ENCODE measurements at regions not wholly inside any gene's neighbourhood (a gene's known extent, or its start where the extent isn't known, plus 50 kb on each side); places are given as distances from the start of the nearest gene placed in this dataset.

DNA sequence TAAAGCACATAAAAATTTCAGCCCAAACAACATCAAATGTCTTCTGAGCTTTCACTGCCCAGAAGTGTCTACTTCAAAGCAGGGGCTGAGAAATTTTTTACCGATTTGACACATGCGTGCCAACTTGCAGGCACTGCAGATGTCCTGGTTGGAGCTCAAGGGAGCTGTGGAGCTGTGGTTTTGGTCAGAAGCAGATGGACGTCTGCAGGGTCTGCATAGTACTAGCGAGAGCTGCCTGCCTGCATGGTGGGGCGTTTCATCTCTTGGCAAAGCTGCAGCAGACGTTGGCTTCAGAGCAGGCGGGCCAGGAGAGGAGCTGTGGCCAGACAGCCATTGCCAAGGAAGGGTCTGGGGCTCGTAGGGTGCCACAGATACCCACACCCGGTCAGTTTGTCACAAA, 296.7 kb downstream of the GLRX3 start:
- POLR2A ChIA-PET: no interaction called here
- ATAC-seq: no peak

DNA sequence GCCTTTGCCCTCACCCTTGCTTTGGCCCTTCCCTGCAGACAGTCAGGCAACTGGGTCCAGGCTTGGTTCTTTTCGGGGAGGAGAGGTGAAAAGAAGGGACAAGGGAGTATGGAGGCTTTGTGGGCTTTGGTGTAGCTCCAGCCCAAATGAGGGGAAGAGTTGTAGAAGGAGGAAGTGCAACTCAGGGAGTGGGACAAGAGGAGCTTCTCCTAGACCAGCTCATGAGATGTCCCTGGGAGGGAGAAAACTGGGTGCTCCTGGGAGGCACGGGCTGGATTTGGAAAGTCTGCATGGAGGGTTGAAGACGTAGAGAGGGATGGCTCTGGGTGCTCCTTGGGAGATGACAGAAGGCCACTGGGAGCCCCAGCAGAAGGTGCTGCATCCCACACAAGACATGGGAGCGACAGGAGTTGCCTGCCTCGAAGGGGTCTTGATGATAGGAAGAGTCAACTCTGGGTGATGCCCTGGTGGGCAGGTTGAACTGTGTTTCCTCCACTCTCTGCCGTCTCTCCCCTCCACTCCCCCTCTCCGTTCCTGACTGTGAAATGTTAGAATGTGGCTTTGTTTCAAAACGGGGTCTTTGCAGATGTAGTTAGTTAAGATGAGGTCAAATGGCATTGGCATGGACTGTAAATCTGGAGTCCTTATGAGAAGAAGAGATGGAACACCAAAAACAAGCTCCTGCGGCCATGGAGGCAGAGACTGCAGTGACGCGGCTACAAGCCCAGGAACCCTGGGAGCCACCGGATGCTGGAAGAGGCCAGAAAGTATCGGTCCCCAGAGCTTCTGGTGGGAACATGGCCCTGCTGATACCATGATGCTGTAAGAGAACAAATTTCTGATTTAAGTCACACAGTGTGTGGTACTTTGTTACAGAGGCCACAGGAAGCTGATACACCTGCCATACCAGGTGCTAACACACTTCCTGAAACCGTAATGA, 298.5 kb downstream of the GLRX3 start:
- CTCF ChIA-PET: no interaction called here

More for the DNA sequence above, 296.7 kb downstream of the GLRX3 start:
- no peak for DNase-seq
- no peaks in the 10 kb centered on the region for H3K27me3 Mint-ChIP-seq (ENCODE audit: low read depth)
- no peaks in the 10 kb centered on the region for H3K36me3 Mint-ChIP-seq (ENCODE audit: low read depth)
- no peaks in the 10 kb centered on the region for H3K4me1 Mint-ChIP-seq (ENCODE audit: low read depth)
- no peaks in the 10 kb centered on the region for H3K9me3 Mint-ChIP-seq (ENCODE audit: insufficient read depth)
- H3K4me3 Mint-ChIP-seq: no peak overlapping the region
- CTCF ChIA-PET: no interaction called here
- no peak overlapping the region for H3K27ac Mint-ChIP-seq

GRCh38 chr10:130435961-130436360, 299.8 kb downstream of the GLRX3 start:
- ChIA-PET POLR2A (no interaction called here), CTCF (no interaction called here)
- no peaks in the 10 kb centered on the region for H3K9me3 Mint-ChIP-seq (ENCODE audit: insufficient read depth)
- no peak overlapping the region for H3K27ac Mint-ChIP-seq
- H3K4me1 Mint-ChIP-seq (ENCODE audit: low read depth): no peaks in the 10 kb centered on the region
- H3K4me3 Mint-ChIP-seq: no peak overlapping the region
- H3K36me3 Mint-ChIP-seq (ENCODE audit: low read depth): no peaks in the 10 kb centered on the region
- DNase-seq (no peak), ATAC-seq (no peak)
- no peaks in the 10 kb centered on the region for H3K27me3 Mint-ChIP-seq (ENCODE audit: low read depth)

More for the DNA sequence above, 298.5 kb downstream of the GLRX3 start:
- H3K27me3 Mint-ChIP-seq (ENCODE audit: low read depth): no peaks in the 10 kb centered on the region
- H3K27ac Mint-ChIP-seq: no peak overlapping the region
- POLR2A ChIA-PET: no interaction called here
- no peak for DNase-seq
- H3K4me1 Mint-ChIP-seq (ENCODE audit: low read depth): no peaks in the 10 kb centered on the region
- no peak overlapping the region for H3K4me3 Mint-ChIP-seq
- no peaks in the 10 kb centered on the region for H3K36me3 Mint-ChIP-seq (ENCODE audit: low read depth)
- ATAC-seq: no peak
- no peaks in the 10 kb centered on the region for H3K9me3 Mint-ChIP-seq (ENCODE audit: insufficient read depth)

- Mint-ChIP-seq H3K9me3 (ENCODE audit: insufficient read depth) (no peaks in the 10 kb centered on the region), H3K4me3 (no peak overlapping the region), H3K4me1 (ENCODE audit: low read depth) (no peaks in the 10 kb centered on the region), H3K36me3 (ENCODE audit: low read depth) (no peaks in the 10 kb centered on the region), H3K27me3 (ENCODE audit: low read depth) (no peaks in the 10 kb centered on the region), H3K27ac (no peak overlapping the region)
- POLR2A ChIA-PET: no interaction called here
- CTCF ChIA-PET: no interaction called here
- no peak for DNase-seq
- ATAC-seq: no peak
These were observed 302.7 kb downstream of the GLRX3 start for GRCh38 chr10:130438861-130439260.

DNA sequence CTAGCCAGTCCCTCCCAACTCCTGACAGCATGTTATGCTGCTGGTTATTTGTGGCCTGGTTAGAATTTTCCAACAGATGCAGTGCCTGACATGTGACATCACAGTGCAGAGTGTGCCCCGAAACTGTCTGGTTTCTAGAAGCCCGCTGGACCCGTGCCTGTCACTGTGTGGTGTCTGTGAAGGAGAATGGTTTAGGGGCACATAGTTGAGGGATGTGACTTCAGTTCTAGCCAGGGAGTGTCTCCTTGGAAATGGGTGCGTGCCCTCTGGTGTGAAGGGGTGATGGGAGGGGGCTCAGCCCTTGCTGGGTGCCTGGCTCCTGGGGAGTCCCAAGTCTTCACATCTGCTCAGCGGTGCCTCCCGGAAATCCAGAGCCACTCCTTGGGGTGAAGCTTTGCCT, 303.6 kb downstream of the GLRX3 start:
- ATAC-seq (no peak), DNase-seq (no peak)
- H3K4me3 Mint-ChIP-seq: no peak overlapping the region

DNA sequence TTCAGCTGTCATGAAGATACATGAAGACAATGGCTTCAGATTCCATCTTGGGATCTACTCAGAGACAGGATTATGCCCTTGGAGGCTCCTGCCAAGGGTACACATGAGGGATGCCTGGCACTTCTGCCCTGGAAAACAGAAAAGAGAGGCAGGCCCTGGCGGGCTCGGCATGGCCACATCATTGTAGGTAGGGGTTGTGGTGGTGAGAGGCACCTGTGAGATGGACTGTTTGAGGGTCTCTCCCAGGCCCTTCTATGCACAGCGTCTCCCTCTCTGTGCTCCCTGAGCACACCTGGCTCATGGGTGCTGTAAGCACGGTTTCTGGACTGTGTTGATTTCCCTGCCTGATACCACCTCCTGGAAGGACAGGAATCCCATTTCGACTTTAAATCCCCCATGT, 304.3 kb downstream of the GLRX3 start:
- no peak overlapping the region for H3K27ac Mint-ChIP-seq
- DNase-seq (no peak), ATAC-seq (no peak)

More for the DNA sequence above, 303.6 kb downstream of the GLRX3 start:
- H3K27ac Mint-ChIP-seq: no peak overlapping the region
- CTCF ChIA-PET: no interaction called here
- no peaks in the 10 kb centered on the region for H3K36me3 Mint-ChIP-seq (ENCODE audit: low read depth)
- H3K9me3 Mint-ChIP-seq (ENCODE audit: insufficient read depth): no peaks in the 10 kb centered on the region
- POLR2A ChIA-PET: no interaction called here
- no peaks in the 10 kb centered on the region for H3K27me3 Mint-ChIP-seq (ENCODE audit: low read depth)
- no peaks in the 10 kb centered on the region for H3K4me1 Mint-ChIP-seq (ENCODE audit: low read depth)

DNA sequence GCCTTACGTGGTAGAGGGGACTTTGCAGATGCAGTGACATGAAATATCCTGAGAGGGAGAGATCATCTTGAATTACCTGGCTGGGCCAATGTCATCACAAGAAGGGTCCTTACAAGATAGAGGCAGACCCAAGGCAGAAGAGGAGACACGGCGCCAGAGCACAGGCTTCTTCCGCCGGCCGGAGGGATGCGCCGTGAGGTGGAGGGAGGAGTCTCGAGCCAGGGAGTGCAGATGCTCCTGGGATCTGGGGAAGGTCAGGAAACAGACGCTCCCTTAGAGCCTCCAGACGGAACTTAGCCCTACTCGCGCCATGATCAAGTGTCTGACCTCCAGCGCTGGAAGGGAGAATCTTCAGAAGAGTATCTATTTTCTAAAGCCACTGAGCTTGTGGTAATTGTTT, 304.8 kb downstream of the GLRX3 start:
- no peak for DNase-seq
- Mint-ChIP-seq H3K4me1 (ENCODE audit: low read depth) (no peaks in the 10 kb centered on the region), H3K27me3 (ENCODE audit: low read depth) (no peaks in the 10 kb centered on the region), H3K27ac (no peak overlapping the region), H3K36me3 (ENCODE audit: low read depth) (no peaks in the 10 kb centered on the region), H3K9me3 (ENCODE audit: insufficient read depth) (no peaks in the 10 kb centered on the region), H3K4me3 (no peak overlapping the region)
- CTCF ChIA-PET: no interaction called here
- no peak for ATAC-seq
- POLR2A ChIA-PET: no interaction called here

More for the DNA sequence above, 304.3 kb downstream of the GLRX3 start:
- no peaks in the 10 kb centered on the region for H3K4me1 Mint-ChIP-seq (ENCODE audit: low read depth)
- H3K36me3 Mint-ChIP-seq (ENCODE audit: low read depth): no peaks in the 10 kb centered on the region
- H3K27me3 Mint-ChIP-seq (ENCODE audit: low read depth): no peaks in the 10 kb centered on the region
- ChIA-PET POLR2A (no interaction called here), CTCF (no interaction called here)
- no peak overlapping the region for H3K4me3 Mint-ChIP-seq
- no peaks in the 10 kb centered on the region for H3K9me3 Mint-ChIP-seq (ENCODE audit: insufficient read depth)

GRCh38 chr10:130443066-130443465, 306.9 kb downstream of the GLRX3 start:
- Mint-ChIP-seq H3K9me3 (ENCODE audit: insufficient read depth) (no peaks in the 10 kb centered on the region), H3K36me3 (ENCODE audit: low read depth) (no peaks in the 10 kb centered on the region), H3K27me3 (ENCODE audit: low read depth) (no peaks in the 10 kb centered on the region), H3K4me3 (no peak overlapping the region), H3K27ac (no peak overlapping the region), H3K4me1 (ENCODE audit: low read depth) (no peaks in the 10 kb centered on the region)
- POLR2A ChIA-PET: no interaction called here
- ATAC-seq (no peak), DNase-seq (no peak)
- CTCF ChIA-PET: no interaction called here

DNA sequence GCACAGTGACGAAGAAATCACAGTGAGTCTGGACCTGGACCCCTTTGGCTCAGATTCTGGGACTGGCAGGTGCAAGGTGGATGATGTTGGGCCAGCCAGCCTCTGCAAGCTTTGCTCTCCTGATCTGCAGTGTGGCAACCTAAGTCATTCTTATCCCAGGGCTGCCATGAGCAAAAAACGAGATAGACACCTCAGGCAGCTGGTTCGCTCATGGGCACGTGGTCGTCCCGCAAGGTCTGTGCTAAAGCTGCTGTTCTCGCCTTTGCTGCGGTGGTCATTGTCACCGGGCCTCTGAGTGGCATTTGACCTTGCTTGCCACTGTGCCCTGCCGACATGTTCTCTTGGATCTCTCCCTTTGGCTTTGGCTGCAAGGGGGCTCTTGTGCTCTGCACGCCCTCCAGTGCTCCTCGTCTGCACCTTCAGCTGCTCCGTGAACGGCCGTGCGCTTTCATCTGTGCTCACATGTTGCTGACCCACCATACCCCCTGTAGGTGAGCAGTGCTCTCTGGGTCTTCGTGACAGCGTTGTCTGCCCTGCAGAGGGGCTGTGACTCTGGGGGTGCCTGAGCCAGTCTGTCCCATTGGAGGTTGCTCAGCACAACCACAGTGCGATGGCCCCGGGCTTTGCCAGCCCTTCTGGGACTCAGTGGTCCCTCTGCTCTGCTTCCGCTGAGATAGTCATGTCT, 317.0 kb downstream of the GLRX3 start:
- H3K36me3 Mint-ChIP-seq (ENCODE audit: low read depth): no peaks in the 10 kb centered on the region
- H3K27me3 Mint-ChIP-seq (ENCODE audit: low read depth): no peaks in the 10 kb centered on the region
- no peaks in the 10 kb centered on the region for H3K4me1 Mint-ChIP-seq (ENCODE audit: low read depth)
- DNase-seq (no peak), ATAC-seq (no peak)
- H3K4me3 Mint-ChIP-seq: no peak overlapping the region
- ChIA-PET CTCF (no interaction called here), POLR2A (no interaction called here)
- peaks cover 3% of the 10 kb centered on the region for H3K9me3 Mint-ChIP-seq (ENCODE audit: insufficient read depth)
- no peak overlapping the region for H3K27ac Mint-ChIP-seq

DNA sequence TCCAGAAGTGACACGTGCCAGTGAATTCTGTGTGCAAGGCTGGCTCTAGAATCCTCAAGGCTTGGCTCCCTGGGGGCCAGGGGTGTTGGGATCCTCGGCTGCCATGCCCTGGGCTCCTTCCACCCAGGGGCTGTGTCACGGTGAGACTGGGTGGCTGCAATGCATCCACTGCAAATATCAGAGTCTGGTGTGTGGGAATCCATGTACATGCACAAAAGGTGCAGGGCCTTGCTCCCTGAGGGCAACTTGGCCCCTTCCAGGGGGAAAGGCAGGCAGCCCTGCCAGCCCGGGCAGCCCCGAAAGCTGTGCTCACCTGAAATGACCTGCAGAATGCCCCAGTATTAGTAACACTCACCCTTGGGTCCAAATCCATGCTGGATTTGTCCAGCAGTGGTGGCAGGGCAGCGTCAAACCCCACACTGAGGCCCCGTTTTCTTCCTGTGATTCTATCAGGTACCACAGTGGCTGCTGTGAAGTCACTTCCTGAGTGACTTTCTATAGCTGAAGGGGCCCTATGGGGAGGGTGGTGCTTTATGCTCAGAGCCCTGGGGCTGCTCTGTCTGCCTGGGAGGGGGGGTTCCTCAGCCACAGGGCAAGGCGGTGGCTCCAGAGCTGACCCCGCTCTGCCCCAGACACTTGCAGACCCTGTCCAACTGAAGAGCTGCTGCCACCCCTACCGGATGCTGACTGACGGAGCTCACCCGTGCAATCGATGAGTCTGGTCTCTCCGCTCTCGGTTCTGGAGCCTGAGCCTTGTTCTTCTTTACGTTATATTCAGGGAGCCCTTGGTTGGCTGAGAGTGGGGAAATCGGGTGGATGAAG, 317.7 kb downstream of the GLRX3 start:
- ChIA-PET POLR2A (no interaction called here), CTCF (no interaction called here)
- Mint-ChIP-seq H3K36me3 (ENCODE audit: low read depth) (no peaks in the 10 kb centered on the region), H3K27me3 (ENCODE audit: low read depth) (no peaks in the 10 kb centered on the region), H3K27ac (no peak overlapping the region), H3K4me1 (ENCODE audit: low read depth) (no peaks in the 10 kb centered on the region), H3K9me3 (ENCODE audit: insufficient read depth) (peaks cover 3% of the 10 kb centered on the region), H3K4me3 (no peak overlapping the region)
- DNase-seq (no peak), ATAC-seq (no peak)

- H3K9me3 Mint-ChIP-seq (ENCODE audit: insufficient read depth): peaks cover 3% of the 10 kb centered on the region
- no peak for ATAC-seq
- H3K27ac Mint-ChIP-seq: no peak overlapping the region
- H3K27me3 Mint-ChIP-seq (ENCODE audit: low read depth): no peaks in the 10 kb centered on the region
- H3K4me1 Mint-ChIP-seq (ENCODE audit: low read depth): no peaks in the 10 kb centered on the region
- ChIA-PET POLR2A (no interaction called here), CTCF (no interaction called here)
- DNase-seq: no peak
- no peaks in the 10 kb centered on the region for H3K36me3 Mint-ChIP-seq (ENCODE audit: low read depth)
- H3K4me3 Mint-ChIP-seq: no peak overlapping the region
These were observed 318.4 kb downstream of the GLRX3 start for GRCh38 chr10:130454543-130455000.

DNA sequence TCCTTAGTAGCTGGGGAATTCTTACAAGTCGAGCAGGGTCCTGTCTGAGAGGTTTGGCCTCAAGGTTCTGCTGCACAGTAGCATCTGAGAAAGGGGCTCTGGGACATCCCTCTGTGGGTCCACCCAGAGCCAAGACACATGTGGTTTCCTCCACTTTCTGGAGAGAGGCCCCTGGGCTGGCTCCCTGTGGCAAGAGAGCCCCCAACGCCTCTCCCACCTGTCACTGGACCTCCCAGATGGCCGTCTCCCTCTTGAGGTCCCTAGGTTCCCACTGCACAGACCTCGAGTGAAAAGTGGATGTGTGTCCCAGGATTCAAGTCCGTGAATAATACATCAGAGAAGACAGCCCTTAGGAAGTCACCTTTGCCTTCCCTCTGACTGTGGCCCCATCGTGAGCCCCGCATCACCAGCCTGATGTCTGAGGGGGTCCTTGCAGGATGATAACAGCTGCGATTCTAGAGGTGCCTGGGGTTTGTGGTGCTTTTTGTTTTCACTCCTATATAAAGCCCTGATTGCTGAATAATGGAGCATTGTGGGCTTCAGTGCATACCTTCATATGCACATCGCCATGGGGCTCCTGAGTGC, 319.0 kb downstream of the GLRX3 start:
- no peaks in the 10 kb centered on the region for H3K27me3 Mint-ChIP-seq (ENCODE audit: low read depth)
- H3K4me3 Mint-ChIP-seq: no peak overlapping the region
- CTCF ChIA-PET: no interaction called here

More for the DNA sequence above, 319.0 kb downstream of the GLRX3 start:
- H3K36me3 Mint-ChIP-seq (ENCODE audit: low read depth): no peaks in the 10 kb centered on the region
- H3K27ac Mint-ChIP-seq: no peak overlapping the region
- H3K9me3 Mint-ChIP-seq (ENCODE audit: insufficient read depth): peaks cover 3% of the 10 kb centered on the region
- no peak for ATAC-seq
- no peaks in the 10 kb centered on the region for H3K4me1 Mint-ChIP-seq (ENCODE audit: low read depth)
- POLR2A ChIA-PET: no interaction called here
- no peak for DNase-seq

Data from activated CD8-positive, alpha-beta T cell treated with anti-CD3 and anti-CD28 coated beads, Interleukin-2, amount 10 ng/mL, durations not matched to agents 7 days and 5 days (primary cell).